HG03139 (cell line): ENCODE measurements at regions not wholly inside any gene's neighbourhood (a gene's known extent, or its start where the extent isn't known, plus 50 kb on each side); places are given as distances from the start of the nearest gene placed in this dataset.

ENCODE experiments used
- ATAC-seq: cut with Tn5 transposase; IDR thresholded peaks from one replicate; pipeline ENCODE4 v1.9.1; 2021; ENCODE audit not compliant: unreplicated experiment

GRCh38 chr5:4424895-4425294, 715.2 kb upstream of the ADAMTS16 start:
- ATAC-seq = no peak

GRCh38 chr5:4440536-4440935, 699.6 kb upstream of the ADAMTS16 start:
- ATAC-seq = no peak

GRCh38 chr5:4442221-4442620, 697.9 kb upstream of the ADAMTS16 start:
- no peak for ATAC-seq

- ATAC-seq = no peak
Observed at GRCh38 chr5:4447657-4448056, 692.5 kb upstream of the ADAMTS16 start.

GRCh38 chr5:4453655-4454054, 686.5 kb upstream of the ADAMTS16 start:
- ATAC-seq = no peak

GRCh38 chr5:4479426-4479825, 660.7 kb upstream of the ADAMTS16 start:
- ATAC-seq = no peak

- no peak for ATAC-seq
Observed at GRCh38 chr5:4480528-4481349, 659.4 kb upstream of the ADAMTS16 start.

GRCh38 chr5:4487581-4487980, 652.5 kb upstream of the ADAMTS16 start:
- ATAC-seq = no peak

GRCh38 chr5:4511996-4512656, 628.0 kb upstream of the ADAMTS16 start:
- ATAC-seq = no peak

GRCh38 chr5:4513381-4513780, 626.7 kb upstream of the ADAMTS16 start:
- no peak for ATAC-seq

GRCh38 chr5:4514067-4514648, 626.0 kb upstream of the ADAMTS16 start:
- no peak for ATAC-seq

GRCh38 chr5:4518903-4519672, 621.0 kb upstream of the ADAMTS16 start:
- ATAC-seq = no peak

GRCh38 chr5:4520559-4520958, 619.6 kb upstream of the ADAMTS16 start:
- no peak for ATAC-seq

- no peak for ATAC-seq
Observed at GRCh38 chr5:4523038-4523437, 617.1 kb upstream of the ADAMTS16 start.

GRCh38 chr5:4531756-4532704, 608.1 kb upstream of the ADAMTS16 start:
- ATAC-seq = no peak

- no peak for ATAC-seq
Observed at GRCh38 chr5:4532705-4533080, 607.4 kb upstream of the ADAMTS16 start.

GRCh38 chr5:4533457-4534105, 606.5 kb upstream of the ADAMTS16 start:
- no peak for ATAC-seq

GRCh38 chr5:4537489-4537888, 602.6 kb upstream of the ADAMTS16 start:
- ATAC-seq = no peak

GRCh38 chr5:4540375-4541173, 599.6 kb upstream of the ADAMTS16 start:
- no peak for ATAC-seq
